SK-N-SH (cell line): ENCODE measurements at regions not wholly inside any gene's neighbourhood (a gene's known extent, or its start where the extent isn't known, plus 50 kb on each side); places are given as distances from the start of the nearest gene placed in this dataset.

Experiments used
- POLR2AphosphoS5 ChIP-seq: IDR thresholded peaks from 2 replicates; pipeline ENCODE4 v1.6.1; 2012; ENCODE audit warnings: low read depth, low read length
- TAF1 ChIP-seq: IDR thresholded peaks from 2 replicates; pipeline ENCODE4 v1.6.1; 2012; ENCODE audit warnings: low read depth, mild to moderate bottlenecking, low read length, moderate library complexity, borderline replicate concordance

GRCh38 chr6:85866370-85866730, 223.7 kb upstream of the SYNCRIP start:
- no peak for TF ChIP-seq TAF1
- no peak for TF ChIP-seq POLR2AphosphoS5
